K562 (cell line): ENCODE measurements at regions not wholly inside any gene's neighbourhood (a gene's known extent, or its start where the extent isn't known, plus 50 kb on each side); places are given as distances from the start of the nearest gene placed in this dataset.

Experiments used
- BCOR ChIP-seq: fragments of 450-650 bp; IDR thresholded peaks from 2 replicates; pipeline ENCODE4 v1.6.1; 2016
- CBX1 ChIP-seq: sonication (generic); IDR thresholded peaks from 2 replicates; pipeline ENCODE4 v1.6.1; 2016; ENCODE audit warnings: antibody characterized with exemption, low read depth, mild to moderate bottlenecking
- E2F4 ChIP-seq: sonication (generic); formaldehyde crosslinking; IDR thresholded peaks from 2 replicates; pipeline ENCODE4 v1.8.0; 2022; ENCODE audit warnings: mild to moderate bottlenecking, low read depth, missing genetic modification reagents
- ELF1 ChIP-seq: fragments of 200-800 bp; sonication (Bioruptor generic); IDR thresholded peaks from 2 replicates; pipeline ENCODE4 v1.6.1; 2016; ENCODE audit warnings: missing genetic modification characterization, missing compliant biosample characterization
- FOXP4 ChIP-seq: sonication (generic); formaldehyde crosslinking; IDR thresholded peaks from 2 replicates; pipeline ENCODE4 v1.8.0; 2022; ENCODE audit warnings: mild to moderate bottlenecking, missing genetic modification reagents, borderline replicate concordance
- MCM3 ChIP-seq: fragments of 450-650 bp; IDR thresholded peaks from 2 replicates; pipeline ENCODE4 v1.6.1; 2016
- MEIS2 ChIP-seq: fragments of 450-650 bp; IDR thresholded peaks from 2 replicates; pipeline ENCODE4 v1.6.1; 2014; ENCODE audit warnings: mild to moderate bottlenecking; ENCODE audit not compliant: partially characterized antibody
- SMAD3 ChIP-seq: fragments of 450-650 bp; formaldehyde crosslinking; conservative IDR thresholded peaks from 2 replicates; pipeline ENCODE4 v1.4.0; 2020; ENCODE audit warnings: mild to moderate bottlenecking
- TF ChIP-seq, protein P1 (sequence below): fragments of 450-650 bp; IDR thresholded peaks from 2 replicates; pipeline ENCODE4 v1.6.1; 2016; ENCODE audit warnings: mild to moderate bottlenecking, moderate library complexity
- TF ChIP-seq, protein P2 (sequence below): fragments of 250-450 bp; sonication (Bioruptor Pico); IDR thresholded peaks from 2 replicates; pipeline ENCODE4 v1.9.0; 2021; ENCODE audit warnings: mild to moderate bottlenecking, inconsistent platforms

GRCh38 chr12:93183940-93184671 is 193.6 kb upstream of the NUDT4 start (continued):
- TF ChIP-seq E2F4 (no peak), ELF1 (tag) (peak; percentile 79), MEIS2 (peak; percentile 75), FOXP4 (no peak), BCOR (0 out of 2 replicates have a peak, but pooled peaks have one; percentile 32), SMAD3 (0 out of 2 replicates have a peak, but pooled peaks have one; percentile 60), MCM3 (peak; percentile 91), CBX1 (no peak)
- TF ChIP-seq, protein P1, sequence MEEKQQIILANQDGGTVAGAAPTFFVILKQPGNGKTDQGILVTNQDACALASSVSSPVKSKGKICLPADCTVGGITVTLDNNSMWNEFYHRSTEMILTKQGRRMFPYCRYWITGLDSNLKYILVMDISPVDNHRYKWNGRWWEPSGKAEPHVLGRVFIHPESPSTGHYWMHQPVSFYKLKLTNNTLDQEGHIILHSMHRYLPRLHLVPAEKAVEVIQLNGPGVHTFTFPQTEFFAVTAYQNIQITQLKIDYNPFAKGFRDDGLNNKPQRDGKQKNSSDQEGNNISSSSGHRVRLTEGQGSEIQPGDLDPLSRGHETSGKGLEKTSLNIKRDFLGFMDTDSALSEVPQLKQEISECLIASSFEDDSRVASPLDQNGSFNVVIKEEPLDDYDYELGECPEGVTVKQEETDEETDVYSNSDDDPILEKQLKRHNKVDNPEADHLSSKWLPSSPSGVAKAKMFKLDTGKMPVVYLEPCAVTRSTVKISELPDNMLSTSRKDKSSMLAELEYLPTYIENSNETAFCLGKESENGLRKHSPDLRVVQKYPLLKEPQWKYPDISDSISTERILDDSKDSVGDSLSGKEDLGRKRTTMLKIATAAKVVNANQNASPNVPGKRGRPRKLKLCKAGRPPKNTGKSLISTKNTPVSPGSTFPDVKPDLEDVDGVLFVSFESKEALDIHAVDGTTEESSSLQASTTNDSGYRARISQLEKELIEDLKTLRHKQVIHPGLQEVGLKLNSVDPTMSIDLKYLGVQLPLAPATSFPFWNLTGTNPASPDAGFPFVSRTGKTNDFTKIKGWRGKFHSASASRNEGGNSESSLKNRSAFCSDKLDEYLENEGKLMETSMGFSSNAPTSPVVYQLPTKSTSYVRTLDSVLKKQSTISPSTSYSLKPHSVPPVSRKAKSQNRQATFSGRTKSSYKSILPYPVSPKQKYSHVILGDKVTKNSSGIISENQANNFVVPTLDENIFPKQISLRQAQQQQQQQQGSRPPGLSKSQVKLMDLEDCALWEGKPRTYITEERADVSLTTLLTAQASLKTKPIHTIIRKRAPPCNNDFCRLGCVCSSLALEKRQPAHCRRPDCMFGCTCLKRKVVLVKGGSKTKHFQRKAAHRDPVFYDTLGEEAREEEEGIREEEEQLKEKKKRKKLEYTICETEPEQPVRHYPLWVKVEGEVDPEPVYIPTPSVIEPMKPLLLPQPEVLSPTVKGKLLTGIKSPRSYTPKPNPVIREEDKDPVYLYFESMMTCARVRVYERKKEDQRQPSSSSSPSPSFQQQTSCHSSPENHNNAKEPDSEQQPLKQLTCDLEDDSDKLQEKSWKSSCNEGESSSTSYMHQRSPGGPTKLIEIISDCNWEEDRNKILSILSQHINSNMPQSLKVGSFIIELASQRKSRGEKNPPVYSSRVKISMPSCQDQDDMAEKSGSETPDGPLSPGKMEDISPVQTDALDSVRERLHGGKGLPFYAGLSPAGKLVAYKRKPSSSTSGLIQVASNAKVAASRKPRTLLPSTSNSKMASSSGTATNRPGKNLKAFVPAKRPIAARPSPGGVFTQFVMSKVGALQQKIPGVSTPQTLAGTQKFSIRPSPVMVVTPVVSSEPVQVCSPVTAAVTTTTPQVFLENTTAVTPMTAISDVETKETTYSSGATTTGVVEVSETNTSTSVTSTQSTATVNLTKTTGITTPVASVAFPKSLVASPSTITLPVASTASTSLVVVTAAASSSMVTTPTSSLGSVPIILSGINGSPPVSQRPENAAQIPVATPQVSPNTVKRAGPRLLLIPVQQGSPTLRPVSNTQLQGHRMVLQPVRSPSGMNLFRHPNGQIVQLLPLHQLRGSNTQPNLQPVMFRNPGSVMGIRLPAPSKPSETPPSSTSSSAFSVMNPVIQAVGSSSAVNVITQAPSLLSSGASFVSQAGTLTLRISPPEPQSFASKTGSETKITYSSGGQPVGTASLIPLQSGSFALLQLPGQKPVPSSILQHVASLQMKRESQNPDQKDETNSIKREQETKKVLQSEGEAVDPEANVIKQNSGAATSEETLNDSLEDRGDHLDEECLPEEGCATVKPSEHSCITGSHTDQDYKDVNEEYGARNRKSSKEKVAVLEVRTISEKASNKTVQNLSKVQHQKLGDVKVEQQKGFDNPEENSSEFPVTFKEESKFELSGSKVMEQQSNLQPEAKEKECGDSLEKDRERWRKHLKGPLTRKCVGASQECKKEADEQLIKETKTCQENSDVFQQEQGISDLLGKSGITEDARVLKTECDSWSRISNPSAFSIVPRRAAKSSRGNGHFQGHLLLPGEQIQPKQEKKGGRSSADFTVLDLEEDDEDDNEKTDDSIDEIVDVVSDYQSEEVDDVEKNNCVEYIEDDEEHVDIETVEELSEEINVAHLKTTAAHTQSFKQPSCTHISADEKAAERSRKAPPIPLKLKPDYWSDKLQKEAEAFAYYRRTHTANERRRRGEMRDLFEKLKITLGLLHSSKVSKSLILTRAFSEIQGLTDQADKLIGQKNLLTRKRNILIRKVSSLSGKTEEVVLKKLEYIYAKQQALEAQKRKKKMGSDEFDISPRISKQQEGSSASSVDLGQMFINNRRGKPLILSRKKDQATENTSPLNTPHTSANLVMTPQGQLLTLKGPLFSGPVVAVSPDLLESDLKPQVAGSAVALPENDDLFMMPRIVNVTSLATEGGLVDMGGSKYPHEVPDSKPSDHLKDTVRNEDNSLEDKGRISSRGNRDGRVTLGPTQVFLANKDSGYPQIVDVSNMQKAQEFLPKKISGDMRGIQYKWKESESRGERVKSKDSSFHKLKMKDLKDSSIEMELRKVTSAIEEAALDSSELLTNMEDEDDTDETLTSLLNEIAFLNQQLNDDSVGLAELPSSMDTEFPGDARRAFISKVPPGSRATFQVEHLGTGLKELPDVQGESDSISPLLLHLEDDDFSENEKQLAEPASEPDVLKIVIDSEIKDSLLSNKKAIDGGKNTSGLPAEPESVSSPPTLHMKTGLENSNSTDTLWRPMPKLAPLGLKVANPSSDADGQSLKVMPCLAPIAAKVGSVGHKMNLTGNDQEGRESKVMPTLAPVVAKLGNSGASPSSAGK = peak; percentile 39; the same call in 1 of the 2 replicates
- TF ChIP-seq, protein P2, sequence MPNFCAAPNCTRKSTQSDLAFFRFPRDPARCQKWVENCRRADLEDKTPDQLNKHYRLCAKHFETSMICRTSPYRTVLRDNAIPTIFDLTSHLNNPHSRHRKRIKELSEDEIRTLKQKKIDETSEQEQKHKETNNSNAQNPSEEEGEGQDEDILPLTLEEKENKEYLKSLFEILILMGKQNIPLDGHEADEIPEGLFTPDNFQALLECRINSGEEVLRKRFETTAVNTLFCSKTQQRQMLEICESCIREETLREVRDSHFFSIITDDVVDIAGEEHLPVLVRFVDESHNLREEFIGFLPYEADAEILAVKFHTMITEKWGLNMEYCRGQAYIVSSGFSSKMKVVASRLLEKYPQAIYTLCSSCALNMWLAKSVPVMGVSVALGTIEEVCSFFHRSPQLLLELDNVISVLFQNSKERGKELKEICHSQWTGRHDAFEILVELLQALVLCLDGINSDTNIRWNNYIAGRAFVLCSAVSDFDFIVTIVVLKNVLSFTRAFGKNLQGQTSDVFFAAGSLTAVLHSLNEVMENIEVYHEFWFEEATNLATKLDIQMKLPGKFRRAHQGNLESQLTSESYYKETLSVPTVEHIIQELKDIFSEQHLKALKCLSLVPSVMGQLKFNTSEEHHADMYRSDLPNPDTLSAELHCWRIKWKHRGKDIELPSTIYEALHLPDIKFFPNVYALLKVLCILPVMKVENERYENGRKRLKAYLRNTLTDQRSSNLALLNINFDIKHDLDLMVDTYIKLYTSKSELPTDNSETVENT (CRISPR knock-in tag) = no peak
